DOHH2 (cell line): ENCODE measurements at regions not wholly inside any gene's neighbourhood (a gene's known extent, or its start where the extent isn't known, plus 50 kb on each side); places are given as distances from the start of the nearest gene placed in this dataset.

ENCODE experiments used
- H3F3A ChIP-seq: fragments of 200-600 bp; sonication (generic), shearing (Covaris generic); 2 replicates; pipeline ENCODE4 v1.6.0; 2016; ENCODE audit warnings: antibody characterized with exemption, mild to moderate bottlenecking; ENCODE audit not compliant: control insufficient read depth, insufficient read depth
- H3K27ac ChIP-seq: fragments of 200-600 bp; sonication (generic); 2 replicates; pipeline ENCODE4 v1.5.1; 2014; ENCODE audit warnings: low read depth, mild to moderate bottlenecking, low read length, moderate library complexity
- H3K27me3 ChIP-seq: fragments of 200-600 bp; sonication (generic); 2 replicates; pipeline ENCODE4 v1.6.1; 2014; ENCODE audit warnings: mild to moderate bottlenecking, low read length, mixed read lengths; ENCODE audit not compliant: control insufficient read depth
- H3K36me3 ChIP-seq: fragments of 200-600 bp; sonication (generic); 2 replicates; pipeline ENCODE4 v1.6.1; 2014; ENCODE audit warnings: mild to moderate bottlenecking, low read length, moderate library complexity, mixed read lengths; ENCODE audit not compliant: control insufficient read depth
- H3K4me1 ChIP-seq: fragments of 200-600 bp; sonication (generic); 2 replicates; pipeline ENCODE4 v1.6.1; 2014; ENCODE audit warnings: mild to moderate bottlenecking, low read length, mixed read lengths; ENCODE audit not compliant: control insufficient read depth
- H3K4me2 ChIP-seq: fragments of 200-600 bp; sonication (generic); 2 replicates; pipeline ENCODE4 v1.6.0; 2014; ENCODE audit warnings: mild to moderate bottlenecking, low read length, moderate library complexity
- H3K4me3 ChIP-seq: fragments of 200-600 bp; sonication (generic); 2 replicates; pipeline ENCODE4 v1.5.1; 2014; ENCODE audit warnings: mild to moderate bottlenecking, low read length, mixed read lengths
- H3K79me2 ChIP-seq: fragments of 200-600 bp; sonication (generic); 2 replicates; pipeline ENCODE4 v1.6.1; 2014; ENCODE audit warnings: mild to moderate bottlenecking, low read length, mixed read lengths; ENCODE audit not compliant: control insufficient read depth
- H3K9me2 ChIP-seq: fragments of 200-600 bp; sonication (generic); replicated peaks from 2 replicates; pipeline ENCODE4 v1.6.1; 2014; ENCODE audit warnings: mild to moderate bottlenecking, low read length, mixed read lengths; ENCODE audit not compliant: control insufficient read depth
- H3K9me3 ChIP-seq: fragments of 200-600 bp; sonication (generic); 2 replicates; pipeline ENCODE4 v1.6.1; 2014; ENCODE audit warnings: antibody characterized with exemption, low read length, mixed read lengths; ENCODE audit not compliant: control insufficient read depth, insufficient read depth
- H4K20me1 ChIP-seq: fragments of 200-600 bp; sonication (generic); 2 replicates; pipeline ENCODE4 v1.6.0; 2014; ENCODE audit warnings: low read depth, mild to moderate bottlenecking, antibody characterized with exemption, low read length, moderate library complexity; ENCODE audit not compliant: control insufficient read depth, insufficient read depth
- EZH2phosphoT487 ChIP-seq: fragments of 200-600 bp; sonication (generic); IDR thresholded peaks from 2 replicates; pipeline ENCODE4 v1.6.1; 2017; ENCODE audit warnings: borderline replicate concordance, mild to moderate bottlenecking, antibody characterized with exemption, low read length, moderate library complexity, mixed read lengths
- TF ChIP-seq, protein P1 (sequence below): fragments of 200-600 bp; sonication (generic); IDR thresholded peaks from one replicate; pipeline ENCODE4 v1.5.1; 2014; ENCODE audit warnings: antibody characterized with exemption, mild to moderate bottlenecking, low read depth, low read length; ENCODE audit not compliant: poor library complexity, severe bottlenecking

DNA sequence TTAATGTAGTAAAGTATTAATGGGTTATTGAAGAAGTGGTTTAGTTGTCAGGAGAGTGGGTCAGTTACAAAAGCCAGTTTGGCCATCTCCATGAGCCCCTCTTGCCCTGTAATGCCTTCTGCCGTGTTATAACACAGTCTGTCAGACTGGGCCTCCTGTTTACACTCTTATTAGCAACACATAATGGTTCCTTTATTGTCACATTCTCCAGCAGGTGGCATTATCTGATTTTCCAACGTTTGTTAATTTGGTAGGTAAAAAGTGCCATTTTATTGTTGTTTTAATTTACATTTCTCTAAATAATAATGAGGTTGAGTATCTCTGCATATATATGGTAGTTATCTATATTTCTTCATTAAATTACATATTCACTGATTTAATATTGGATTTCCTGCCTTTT lies 560.8 kb downstream of the FGF13 start:
- Histone ChIP-seq H3K79me2 (no peaks in the 10 kb centered on the region), H3F3A (no peaks in the 10 kb centered on the region), H3K9me3 (no peaks in the 10 kb centered on the region), H3K4me2 (no peak overlapping the region), H3K27me3 (no peaks in the 10 kb centered on the region), H3K27ac (no peak overlapping the region), H3K4me1 (no peaks in the 10 kb centered on the region), H3K36me3 (no peaks in the 10 kb centered on the region), H3K4me3 (no peak overlapping the region), H4K20me1 (no peaks in the 10 kb centered on the region), H3K9me2 (no peaks in the 10 kb centered on the region)
- no peak for TF ChIP-seq EZH2phosphoT487
- TF ChIP-seq, protein P1, sequence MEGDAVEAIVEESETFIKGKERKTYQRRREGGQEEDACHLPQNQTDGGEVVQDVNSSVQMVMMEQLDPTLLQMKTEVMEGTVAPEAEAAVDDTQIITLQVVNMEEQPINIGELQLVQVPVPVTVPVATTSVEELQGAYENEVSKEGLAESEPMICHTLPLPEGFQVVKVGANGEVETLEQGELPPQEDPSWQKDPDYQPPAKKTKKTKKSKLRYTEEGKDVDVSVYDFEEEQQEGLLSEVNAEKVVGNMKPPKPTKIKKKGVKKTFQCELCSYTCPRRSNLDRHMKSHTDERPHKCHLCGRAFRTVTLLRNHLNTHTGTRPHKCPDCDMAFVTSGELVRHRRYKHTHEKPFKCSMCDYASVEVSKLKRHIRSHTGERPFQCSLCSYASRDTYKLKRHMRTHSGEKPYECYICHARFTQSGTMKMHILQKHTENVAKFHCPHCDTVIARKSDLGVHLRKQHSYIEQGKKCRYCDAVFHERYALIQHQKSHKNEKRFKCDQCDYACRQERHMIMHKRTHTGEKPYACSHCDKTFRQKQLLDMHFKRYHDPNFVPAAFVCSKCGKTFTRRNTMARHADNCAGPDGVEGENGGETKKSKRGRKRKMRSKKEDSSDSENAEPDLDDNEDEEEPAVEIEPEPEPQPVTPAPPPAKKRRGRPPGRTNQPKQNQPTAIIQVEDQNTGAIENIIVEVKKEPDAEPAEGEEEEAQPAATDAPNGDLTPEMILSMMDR: no peak

- Histone ChIP-seq H3K4me3 (no peak overlapping the region), H3K36me3 (no peaks in the 10 kb centered on the region), H3K79me2 (no peaks in the 10 kb centered on the region), H3K27me3 (no peaks in the 10 kb centered on the region), H3K9me2 (no peaks in the 10 kb centered on the region), H3K27ac (no peak overlapping the region), H4K20me1 (no peaks in the 10 kb centered on the region), H3F3A (no peaks in the 10 kb centered on the region), H3K9me3 (no peaks in the 10 kb centered on the region), H3K4me2 (no peak overlapping the region), H3K4me1 (no peaks in the 10 kb centered on the region)
- TF ChIP-seq, protein P1: no peak
- no peak for TF ChIP-seq EZH2phosphoT487
These were observed 553.7 kb downstream of the FGF13 start for GRCh38 chrX:138157850-138158249.

DNA sequence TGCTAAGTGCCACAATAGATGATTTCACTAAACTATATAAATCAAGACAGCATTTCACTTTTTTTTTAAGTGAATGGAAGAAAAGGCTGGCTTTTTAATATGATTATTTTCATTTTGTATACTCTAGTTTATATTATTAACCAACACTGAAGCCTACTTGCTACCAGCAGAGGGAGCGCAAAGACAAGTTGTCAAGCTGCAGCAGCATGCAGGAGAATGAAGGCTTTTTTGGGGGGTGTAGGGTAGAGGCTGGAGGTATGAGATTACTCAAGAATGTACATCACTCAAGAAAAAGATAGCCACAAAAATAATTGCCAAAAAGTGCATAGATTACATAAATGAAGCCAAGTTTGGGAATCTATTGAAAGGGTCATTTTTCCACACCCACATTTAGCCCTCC lies 519.5 kb downstream of the FGF13 start:
- H3K4me3 ChIP-seq: no peak overlapping the region
- no peaks in the 10 kb centered on the region for H3K9me3 ChIP-seq
- H3F3A ChIP-seq: no peaks in the 10 kb centered on the region
- H3K27me3 ChIP-seq: no peaks in the 10 kb centered on the region
- H3K9me2 ChIP-seq: no peaks in the 10 kb centered on the region
- no peaks in the 10 kb centered on the region for H3K4me1 ChIP-seq
- no peaks in the 10 kb centered on the region for H3K79me2 ChIP-seq
- no peak overlapping the region for H3K27ac ChIP-seq
- TF ChIP-seq, protein P1: peak; percentile 40
- TF ChIP-seq EZH2phosphoT487: no peak
- no peaks in the 10 kb centered on the region for H4K20me1 ChIP-seq
- H3K4me2 ChIP-seq: no peak overlapping the region
- H3K36me3 ChIP-seq: no peaks in the 10 kb centered on the region

DNA sequence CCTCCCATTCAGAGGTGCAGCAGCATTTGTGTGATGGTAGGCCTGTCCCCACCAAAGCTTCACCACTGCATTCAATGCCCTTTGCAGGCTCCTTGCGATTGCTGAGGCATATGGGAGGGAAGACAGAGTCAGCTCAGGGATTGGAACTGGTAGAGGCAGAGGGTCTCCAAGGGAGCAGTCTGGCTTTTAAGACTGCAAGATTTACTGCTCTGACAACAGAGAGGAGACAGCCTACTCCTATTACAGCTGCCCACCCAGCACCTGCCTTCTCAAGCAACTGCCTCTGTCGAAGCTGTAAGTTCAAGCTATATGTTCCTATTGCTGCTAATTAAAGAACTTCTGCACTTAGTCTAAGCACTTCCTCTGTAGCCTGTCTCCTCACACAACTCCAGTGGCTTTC lies 481.8 kb downstream of the FGF13 start:
- no peak overlapping the region for H3K4me3 ChIP-seq
- H3K36me3 ChIP-seq: no peaks in the 10 kb centered on the region
- no peaks in the 10 kb centered on the region for H3K4me1 ChIP-seq
- no peaks in the 10 kb centered on the region for H3F3A ChIP-seq
- no peak overlapping the region for H3K27ac ChIP-seq
- no peaks in the 10 kb centered on the region for H3K27me3 ChIP-seq
- no peaks in the 10 kb centered on the region for H3K9me2 ChIP-seq
- H3K79me2 ChIP-seq: no peaks in the 10 kb centered on the region
- no peaks in the 10 kb centered on the region for H3K9me3 ChIP-seq
- TF ChIP-seq, protein P1: no peak
- no peak for TF ChIP-seq EZH2phosphoT487
- H4K20me1 ChIP-seq: no peaks in the 10 kb centered on the region
- no peak overlapping the region for H3K4me2 ChIP-seq
